IPS DF 4.7 (cell line): ENCODE measurements at regions not wholly inside any gene's neighbourhood (a gene's known extent, or its start where the extent isn't known, plus 50 kb on each side); places are given as distances from the start of the nearest gene placed in this dataset.

Source experiments
- DNase-seq: peaks from one replicate; pipeline ENCODE4 v3.0.0-alpha.2; 2013; ENCODE audit warnings: low spot score; ENCODE audit errors: extremely low read depth

DNA sequence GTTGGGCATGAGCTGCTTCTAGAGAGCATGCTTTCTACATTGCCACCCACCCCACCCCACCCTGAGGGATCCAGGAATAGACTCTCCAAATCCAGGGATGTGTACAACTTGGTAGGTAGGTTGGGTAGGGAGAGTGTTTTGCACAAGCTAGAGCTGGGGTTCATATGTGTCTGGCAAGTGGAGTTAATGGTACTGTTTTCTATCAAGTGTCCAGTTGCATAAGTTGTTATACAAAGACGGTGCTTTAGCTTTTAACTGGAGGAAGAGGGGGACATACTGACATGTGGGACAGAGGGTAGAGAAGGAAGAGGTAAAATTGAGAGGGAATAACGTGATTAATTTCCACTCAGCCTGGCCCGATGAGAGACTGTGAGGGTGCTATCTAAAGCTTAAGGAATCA is 51.0 kb upstream of the TNC start:
- no peak for DNase-seq

DNA sequence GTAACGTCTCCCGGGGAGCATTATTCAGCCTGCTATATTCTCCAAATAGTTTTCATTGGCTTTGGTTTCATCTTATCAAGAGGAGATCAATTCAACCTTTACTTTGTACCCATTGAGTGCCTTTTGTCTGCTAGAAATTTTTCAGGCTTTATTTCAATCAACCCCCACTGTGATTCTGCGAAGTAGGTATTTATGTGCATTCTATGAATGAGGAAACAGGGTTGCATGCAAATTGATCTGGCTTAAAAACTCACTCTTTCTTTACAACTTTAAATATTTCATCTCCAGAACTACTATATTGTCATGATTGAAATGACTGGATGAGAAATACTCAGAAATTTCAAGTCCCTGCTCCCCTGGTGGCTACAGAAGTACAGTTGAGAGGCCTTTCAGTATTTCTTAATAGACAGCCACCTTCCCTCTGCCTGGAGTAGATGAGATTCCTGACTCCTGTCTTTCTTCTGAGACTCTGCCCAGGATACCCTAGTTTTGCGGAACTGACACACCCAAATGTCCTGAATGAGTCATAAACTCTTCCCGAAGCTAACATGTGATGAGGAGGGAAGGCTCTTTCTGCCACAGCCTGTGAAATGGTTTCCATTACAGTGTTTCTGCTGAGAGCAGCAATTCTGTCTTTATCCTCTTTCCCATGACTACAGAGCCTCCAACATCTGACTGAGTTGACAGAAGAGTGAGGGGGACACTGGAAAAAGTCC is 52.6 kb upstream of the TNC start:
- DNase-seq, result no peak

DNA sequence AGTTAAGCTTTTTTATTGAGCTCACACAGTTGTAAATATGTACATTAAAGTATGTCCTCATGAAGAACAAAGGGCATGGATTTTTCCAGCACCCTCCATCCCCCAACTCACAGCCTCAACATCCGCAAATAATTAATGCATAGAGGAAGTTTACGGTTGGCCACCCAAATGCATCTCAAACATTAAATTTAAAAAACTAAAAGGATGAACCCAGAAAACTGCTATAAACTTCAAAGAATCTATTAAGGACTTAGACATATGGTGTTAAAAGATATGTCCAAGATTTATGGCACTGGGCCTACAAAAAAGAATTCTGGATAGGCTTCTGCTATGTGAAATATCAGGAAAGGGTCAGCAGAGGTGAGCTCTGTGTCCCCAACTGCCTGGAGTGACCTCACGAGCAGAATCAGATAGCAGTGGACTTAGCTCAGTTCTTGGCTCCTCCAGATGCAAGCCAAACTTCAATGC is 54.0 kb upstream of the TNC start:
- DNase-seq, result no peak

DNA sequence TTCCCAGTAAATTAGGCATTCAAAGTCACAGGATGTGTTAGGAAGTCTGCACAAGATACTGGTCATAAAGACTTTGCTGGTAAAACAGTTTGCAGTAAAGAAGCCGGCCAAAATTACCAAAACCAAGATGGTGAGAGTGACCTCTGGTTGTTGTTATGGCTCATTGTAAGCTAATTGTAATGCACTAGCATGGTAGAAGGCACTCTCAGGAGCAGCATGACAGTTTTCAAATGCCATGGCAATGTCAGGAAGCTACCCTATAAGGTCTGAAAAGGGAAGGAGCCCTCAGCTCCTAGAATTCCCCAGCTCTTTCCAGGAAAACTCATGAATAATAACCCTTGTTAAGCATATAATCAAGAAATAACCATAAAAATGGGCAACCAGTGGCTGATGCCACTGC is 64.3 kb upstream of the TNC start:
- DNase-seq, result peak; percentile 44

DNA sequence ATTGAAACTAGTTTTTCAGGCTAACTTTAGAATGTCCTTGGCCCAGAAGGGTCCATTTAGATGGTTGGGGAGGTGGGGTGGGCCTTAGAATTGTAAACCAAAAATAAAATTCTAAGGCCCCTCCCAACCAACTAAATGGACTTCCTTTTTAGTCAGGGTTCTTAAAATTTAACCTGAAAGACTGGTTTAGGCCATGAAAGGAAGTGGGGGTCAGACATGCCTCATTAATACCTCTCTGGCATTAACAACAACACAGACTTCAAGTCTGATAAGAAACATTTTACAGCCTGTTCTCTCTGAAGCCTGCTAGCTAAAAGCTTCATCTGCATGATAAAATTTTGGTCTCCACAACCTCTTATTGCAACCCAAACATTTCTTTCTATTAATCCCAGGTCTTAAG is 65.5 kb upstream of the TNC start:
- no peak for DNase-seq

DNA sequence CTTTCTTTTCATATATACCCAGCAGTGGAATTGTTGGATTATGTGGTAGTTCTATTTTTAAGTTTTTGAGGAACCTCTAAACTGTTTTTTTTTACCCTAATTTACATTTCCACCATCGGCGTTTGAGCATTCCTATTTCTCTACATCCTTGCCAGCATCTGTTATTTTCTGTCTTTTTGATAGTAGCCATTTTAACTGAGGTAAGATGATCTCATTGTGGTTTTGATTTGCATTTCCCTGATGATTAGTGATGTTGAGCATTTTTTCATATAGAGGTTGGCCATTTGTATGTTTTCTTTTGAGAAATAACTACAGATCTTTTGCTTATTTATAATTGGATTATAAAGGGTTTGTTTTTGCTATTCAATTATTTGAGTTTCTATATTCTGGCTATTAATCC is 71.7 kb upstream of the TNC start:
- DNase-seq, result no peak

DNA sequence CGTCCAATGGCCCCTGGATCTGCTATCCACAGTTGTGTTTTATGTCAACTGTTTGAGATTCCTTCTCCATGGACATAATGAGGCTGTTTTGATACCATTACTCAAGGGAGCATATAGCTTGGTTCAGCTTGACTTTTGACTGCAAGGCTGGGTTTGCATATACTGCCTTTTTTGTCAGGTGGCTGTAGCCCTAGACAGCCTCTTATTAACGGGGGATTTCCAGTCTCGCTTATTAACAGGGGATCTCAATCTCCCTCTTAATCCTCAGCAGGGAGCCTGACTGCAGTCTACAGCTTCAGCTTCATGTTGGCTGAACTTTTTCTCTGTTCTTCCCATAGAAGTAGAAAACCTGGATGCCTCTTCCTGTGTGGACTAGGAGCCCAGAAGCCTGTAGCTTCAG is 73.7 kb upstream of the TNC start:
- no peak for DNase-seq

DNA sequence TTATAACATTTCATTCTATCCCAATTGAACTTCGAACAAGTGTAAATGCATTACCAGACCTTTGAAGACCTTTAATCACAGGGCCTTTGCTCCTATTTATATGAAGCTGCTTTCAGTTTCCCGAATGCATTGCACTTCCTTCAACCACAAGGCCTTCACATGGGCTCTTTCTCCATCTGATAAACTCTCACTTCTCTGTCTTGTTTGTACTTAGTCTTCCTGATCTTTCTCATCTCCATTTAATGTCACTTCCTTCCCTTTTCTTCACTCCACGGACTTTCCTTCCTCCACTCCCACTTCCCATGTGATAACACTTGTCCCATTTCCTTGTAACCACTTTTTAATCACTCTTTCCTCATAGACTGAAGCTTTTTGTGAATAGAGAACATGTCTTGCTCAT is 74.3 kb upstream of the TNC start:
- no peak for DNase-seq

DNA sequence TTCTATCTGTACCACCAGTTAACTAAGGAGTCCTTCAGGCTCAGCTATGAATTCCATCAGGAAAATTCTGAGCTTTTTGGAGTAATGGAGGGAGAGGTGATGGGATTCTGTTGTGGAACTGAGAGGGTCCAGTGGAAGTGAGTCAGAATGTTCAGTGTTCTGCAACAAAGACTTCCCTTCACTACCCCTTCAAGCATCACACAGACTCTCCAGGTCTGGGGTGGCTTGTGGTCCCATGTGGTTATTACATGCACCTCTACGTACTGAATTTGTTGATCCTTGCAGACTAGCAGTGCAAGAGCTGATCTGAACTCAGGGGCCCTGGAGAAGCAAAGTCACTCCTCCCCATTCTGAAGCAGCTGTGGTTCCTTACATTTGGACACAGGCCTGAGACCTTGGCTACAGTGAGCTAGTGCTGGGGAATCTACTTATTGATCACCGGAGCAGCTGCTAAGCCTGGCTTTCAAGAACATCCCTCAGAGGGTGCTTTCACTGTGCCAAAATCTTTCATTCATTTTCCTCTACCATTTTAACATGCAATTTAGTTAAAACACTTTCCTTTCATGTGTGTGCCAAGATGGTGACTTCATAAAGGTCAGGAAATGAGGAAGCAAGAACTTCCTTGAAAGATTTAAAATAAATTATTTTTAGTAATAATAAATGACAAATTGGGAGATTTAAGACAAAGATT is 75.0 kb upstream of the TNC start:
- DNase-seq, result no peak

DNA sequence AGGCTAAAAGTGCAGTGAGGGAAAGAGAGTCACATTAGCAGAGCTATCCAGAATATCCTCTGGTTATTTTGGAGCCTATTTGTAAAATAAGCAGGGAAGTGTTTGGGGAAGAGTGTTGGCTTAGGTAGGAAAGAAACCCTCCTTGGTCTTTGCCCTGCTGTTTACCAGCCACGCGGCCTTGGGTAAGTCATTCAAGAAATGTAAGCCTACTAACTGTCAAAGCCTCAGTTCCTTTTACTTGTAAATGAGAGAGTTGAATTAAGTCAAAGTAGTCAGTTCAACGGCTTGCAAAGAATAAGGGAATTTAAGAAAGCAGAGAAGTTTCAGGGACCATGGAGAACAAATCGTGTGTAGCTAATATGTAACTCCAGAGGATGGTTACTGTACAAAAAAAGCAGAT is 75.8 kb upstream of the TNC start:
- DNase-seq, result peak; percentile 19

DNA sequence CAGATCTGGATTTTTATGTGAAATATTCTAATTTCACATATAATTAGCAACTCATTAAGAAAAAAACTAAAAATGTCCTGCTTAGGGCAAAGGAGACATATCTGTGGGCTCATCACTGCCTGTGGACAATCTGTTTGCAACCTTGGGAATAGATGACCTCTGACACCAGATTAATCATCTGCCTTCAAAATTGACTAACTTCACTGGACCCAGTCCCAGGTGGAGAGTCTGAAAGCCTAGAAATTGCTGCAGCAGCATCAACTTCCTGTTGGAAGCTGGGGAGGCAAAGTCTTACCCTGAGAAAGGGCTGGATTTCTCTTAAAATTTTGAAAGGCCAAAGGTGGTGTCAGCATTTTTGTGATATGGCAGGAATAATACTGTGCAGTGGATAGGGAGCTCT is 76.3 kb upstream of the TNC start:
- no peak for DNase-seq

DNA sequence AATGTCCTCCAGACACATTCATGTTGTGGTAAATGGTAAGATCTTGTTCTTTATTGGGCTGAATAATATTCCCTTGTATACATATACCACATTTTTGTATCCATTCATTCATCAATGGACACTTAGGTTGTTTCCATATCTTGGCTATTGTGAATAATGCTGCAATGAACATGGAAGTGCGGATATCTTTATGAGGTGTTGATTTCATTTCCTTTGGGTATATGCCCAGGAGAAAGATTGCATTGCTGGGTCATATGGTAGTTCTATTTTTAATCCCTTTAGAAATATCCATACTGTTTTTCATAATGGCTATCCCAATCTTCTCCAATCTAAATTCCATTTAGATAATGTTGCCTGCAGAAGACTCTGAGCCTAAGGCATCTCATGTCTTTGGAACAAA is 78.0 kb upstream of the TNC start:
- DNase-seq, result no peak

DNA sequence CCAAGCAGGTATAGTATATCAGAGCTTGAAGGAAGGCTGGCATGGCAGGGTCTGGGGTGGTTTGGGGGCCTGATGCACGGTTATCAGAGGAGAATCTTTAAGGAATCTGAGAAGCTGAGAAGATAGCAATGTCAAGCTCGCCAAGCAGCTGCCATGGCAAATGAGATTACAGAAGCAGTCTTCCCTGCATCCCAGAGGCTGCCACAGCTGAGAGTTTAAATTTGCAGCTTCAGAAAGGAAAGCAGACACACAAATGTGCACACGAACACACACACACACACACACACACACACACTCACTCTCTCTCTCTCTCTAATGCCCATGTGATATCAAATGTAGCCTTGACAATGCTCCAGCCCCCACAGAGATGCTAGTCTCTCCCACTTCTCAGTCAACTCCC is 79.0 kb upstream of the TNC start:
- no peak for DNase-seq

DNA sequence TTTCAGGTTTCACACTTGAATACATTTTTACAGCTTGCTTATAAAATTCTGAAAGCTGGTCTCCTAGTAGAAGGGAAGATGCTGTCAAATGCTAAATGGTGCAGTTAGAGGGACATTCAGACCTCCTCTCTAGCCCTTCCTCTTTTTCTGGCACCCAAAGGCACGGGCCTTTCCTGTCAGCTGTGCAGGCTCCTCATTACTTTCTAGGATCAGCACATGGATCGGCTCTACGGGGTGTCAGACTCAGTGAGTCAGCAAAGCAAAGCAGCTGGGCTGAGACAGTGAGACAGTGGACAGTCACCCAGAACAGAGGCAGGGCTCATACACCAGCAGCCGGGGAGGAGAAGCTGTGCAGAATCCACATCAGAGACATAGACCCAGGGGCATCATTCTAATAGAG is 80.0 kb upstream of the TNC start:
- DNase-seq, result no peak

DNA sequence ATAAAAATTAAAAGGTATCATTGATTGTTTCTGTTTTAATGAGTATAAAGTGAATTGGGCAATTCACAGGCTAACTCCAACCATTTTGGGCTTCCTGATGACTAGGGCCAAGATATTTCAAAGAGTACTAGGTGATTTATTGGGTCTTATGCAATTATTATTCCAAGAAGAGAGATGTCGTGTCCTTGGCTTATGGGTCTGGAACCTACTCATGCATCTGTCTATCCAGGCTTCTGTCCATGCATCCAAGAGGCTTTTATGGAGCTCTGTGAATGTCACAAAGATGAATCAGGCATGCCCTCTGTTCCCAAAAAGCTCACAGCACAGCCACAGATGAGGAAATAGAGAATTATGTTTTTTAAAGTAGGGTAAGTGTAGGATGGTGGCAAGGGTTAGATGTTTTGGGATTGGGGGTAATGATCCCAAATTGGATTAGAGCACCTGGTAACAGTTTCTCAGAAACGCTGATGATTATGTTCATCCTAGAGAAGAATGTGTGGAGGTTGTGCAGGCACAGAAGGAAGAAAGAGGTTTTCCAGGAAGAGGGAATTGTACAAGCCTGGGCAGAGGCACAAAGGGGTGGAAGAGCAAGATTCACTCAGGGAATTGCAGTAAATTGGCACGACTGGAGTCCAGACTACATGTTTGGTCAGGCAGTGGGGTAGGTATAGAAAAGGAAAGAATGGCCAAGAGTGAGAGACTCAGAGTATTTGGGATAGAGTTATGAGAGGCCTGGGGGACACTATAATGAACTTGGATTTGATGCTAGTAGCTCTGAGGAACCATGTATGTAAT is 83.0 kb upstream of the TNC start:
- no peak for DNase-seq

DNA sequence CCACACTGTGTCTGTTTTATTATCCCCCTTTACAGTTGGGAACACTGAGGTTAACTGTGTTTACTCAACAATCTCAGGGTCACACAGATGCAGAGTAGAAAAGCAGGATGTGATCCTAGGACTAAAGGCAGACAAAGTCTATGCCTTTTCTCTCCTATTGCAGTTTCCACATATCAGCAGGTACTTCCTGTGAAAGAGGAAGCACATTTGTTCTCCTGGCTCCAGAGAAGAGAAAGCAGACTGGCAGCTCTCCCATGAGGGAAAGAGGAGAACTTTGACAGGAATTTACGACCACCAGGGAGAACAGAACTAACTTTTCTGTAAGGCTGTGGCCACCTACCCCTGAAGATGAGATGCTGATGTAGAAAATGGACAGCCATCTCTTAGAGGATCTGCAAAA is 84.2 kb upstream of the TNC start:
- no peak for DNase-seq

DNA sequence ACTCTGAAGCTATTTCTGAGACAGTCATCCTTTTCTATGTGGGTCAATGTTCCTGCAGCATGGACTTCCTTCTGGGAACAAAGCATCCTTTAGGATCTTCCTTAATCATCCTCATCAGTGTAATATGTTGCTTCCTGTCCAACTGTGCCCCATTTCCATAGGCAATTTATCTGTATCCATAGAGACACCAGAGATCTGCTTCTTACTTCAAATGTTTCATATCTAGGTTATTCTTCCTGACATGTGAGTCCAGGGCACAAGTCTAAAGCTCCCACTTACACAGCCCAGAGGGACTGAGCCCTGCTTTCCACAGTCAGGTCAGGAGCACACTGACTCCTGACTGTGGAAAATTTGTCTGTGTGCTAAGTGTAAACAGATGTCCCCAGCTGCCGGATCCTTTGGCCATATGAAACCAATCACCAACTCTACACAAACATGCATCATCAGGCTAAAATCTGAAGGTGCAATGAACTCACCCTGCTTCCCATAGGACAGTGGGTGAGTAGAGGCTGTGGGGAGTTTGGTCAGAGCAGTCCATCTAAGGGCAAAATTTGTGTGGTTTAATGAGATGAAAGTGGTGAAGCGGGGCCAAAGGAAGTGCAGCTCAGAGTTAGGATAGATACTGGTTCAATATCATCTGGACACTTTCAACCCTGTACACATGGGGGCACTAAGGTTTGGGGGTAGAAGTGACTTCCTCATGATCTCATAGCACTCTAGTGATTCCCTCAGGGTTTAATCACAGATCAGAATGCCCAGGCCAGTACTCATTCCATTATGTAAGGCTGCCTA is 85.2 kb upstream of the TNC start:
- no peak for DNase-seq

DNA sequence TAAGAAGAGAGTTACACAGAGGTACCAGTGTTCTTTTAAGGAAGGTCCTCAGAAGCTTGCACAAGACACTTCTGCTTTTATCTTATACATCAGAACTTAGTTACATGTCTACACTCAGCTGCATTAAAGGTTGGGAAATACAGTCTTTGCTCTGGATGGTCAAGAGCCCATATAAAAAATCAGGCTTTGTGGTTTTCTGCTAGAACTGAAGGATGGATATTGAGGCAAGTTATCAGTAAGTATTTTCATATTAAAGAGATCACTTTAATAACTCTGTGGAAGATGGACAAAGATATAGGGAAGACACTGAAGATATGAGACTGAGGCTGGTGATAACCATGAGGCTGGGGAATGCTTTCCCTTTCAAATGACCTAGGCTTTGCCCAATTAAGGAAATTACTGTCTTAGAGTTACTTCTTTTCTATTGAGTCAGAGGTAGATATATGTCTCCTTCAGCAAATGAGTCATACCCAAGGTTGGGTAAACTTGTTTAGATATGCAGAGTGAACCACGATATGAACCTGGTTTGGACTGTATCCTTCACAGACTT is 87.0 kb upstream of the TNC start:
- DNase-seq, result no peak

DNA sequence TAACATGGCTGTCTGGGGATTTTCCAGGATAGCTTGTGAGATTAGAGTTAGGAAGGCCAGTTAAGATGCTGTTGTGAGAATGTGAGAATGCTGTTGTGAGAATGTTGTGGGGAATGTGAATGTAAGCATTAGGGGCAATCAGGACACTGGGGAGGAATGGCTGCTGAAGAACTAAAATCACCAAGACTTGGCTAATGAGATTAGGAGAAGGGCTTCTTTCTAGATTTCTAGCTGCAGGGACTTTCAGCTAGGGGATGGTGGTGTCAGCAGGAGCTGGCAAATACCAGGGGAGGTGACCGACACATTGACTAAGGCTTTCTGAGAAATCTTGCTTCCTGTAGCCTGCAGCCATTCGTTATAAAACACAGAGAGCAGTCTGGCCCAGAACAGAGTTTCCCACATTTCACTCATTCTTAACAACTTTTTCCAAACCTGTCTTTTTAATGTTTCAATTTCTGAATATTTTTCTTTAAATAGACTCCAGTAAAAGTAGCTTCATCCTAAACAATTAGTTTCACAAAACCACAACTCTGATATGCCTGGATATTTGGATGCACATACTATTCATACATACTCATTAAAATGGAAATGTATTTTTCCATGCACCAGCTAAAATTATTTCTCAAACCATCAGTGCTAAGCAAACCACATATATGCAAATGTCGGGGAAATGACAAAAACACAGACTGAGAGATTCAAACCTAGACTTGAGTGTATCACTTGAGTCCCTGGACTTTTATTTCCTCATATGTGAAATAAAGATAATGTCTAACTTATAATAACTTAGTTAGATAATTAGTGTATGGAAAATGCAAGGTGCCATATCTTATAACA is 89.3 kb upstream of the TNC start:
- no peak for DNase-seq

DNA sequence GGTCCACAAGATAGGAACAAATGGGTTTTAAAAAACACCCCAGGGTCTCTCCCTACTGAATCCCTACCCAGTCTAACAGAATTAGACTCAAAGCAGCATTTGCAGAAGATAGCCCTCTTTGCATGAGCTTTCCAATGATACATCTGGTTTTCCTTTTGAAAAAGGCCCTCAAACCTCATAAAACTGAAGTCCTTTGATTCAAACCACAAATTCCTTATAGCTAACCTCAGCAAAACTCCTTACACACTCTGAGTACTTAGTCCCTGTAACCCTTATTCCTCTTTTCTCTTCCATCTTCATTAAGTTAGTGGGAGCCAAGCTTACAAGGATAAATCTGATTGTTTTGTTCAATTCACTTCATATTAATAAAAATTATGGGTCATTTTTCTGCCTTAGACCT is 90.5 kb upstream of the TNC start:
- DNase-seq, result no peak
